Fibroblast of mammary gland (primary cell): ENCODE measurements at regions not wholly inside any gene's neighbourhood (a gene's known extent, or its start where the extent isn't known, plus 50 kb on each side); places are given as distances from the start of the nearest gene placed in this dataset.

Source experiments
- DNase-seq: peaks from one replicate; pipeline ENCODE4 v3.0.0-alpha.2; 2010; ENCODE audit warnings: low read depth
- H3K4me3 ChIP-seq: 2 replicates; pipeline ENCODE4 v1.5.1; 2011; ENCODE audit warnings: low read depth, mild to moderate bottlenecking, low read length, moderate library complexity; ENCODE audit not compliant: control insufficient read depth
- TF ChIP-seq, protein P1 (sequence below): conservative IDR thresholded peaks from 2 replicates; pipeline ENCODE4 v1.5.1; 2011; ENCODE audit warnings: low read depth, low read length, inconsistent platforms; ENCODE audit not compliant: control insufficient read depth, insufficient read depth

DNA sequence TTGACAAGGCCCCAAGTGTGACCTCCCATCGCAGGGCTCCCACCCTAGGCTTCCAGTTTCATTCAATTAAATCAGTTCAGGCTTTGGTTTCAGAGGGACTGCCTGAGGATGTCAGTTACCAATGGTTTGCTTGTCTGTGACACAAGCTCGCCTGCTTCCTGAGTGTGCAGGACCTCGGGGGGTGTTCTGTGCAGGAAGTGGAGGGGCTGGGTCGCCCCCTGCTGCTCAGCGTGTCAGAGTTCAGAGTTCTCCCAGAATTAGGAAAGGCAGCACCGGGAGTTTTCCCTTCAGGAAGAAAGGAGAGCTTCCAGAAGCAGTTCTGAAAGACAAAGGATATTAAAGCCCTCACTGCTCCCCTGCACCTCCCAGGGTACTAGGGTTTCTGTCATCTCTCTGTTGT is 50.8 kb upstream of the TGM3 start:
- TF ChIP-seq, protein P1, sequence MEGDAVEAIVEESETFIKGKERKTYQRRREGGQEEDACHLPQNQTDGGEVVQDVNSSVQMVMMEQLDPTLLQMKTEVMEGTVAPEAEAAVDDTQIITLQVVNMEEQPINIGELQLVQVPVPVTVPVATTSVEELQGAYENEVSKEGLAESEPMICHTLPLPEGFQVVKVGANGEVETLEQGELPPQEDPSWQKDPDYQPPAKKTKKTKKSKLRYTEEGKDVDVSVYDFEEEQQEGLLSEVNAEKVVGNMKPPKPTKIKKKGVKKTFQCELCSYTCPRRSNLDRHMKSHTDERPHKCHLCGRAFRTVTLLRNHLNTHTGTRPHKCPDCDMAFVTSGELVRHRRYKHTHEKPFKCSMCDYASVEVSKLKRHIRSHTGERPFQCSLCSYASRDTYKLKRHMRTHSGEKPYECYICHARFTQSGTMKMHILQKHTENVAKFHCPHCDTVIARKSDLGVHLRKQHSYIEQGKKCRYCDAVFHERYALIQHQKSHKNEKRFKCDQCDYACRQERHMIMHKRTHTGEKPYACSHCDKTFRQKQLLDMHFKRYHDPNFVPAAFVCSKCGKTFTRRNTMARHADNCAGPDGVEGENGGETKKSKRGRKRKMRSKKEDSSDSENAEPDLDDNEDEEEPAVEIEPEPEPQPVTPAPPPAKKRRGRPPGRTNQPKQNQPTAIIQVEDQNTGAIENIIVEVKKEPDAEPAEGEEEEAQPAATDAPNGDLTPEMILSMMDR: no peak
- DNase-seq: no peak
- H3K4me3 ChIP-seq: no peak overlapping the region

DNA sequence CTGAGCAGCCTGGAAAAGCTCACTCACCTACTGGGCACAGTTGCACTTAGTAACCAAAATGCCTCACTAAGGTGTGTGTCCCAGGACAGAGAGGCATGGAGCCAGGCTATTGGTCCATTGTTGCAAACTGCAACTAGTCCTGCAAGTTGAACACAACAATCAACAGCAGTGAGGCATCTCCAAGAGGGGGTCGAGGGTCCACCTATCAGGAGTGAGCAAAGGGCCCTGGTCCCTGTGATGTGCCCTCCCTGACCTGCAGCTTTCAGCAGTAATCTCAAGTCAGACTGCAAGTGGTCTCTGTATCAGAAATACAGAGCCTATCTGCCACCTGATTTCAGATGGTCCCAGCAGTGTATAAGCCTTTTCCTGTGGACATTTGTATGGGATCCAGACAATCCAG is 50.2 kb upstream of the TGM3 start:
- TF ChIP-seq, protein P1: no peak

More for the DNA sequence above, 50.2 kb upstream of the TGM3 start:
- no peak for DNase-seq
- no peak overlapping the region for H3K4me3 ChIP-seq
